GM21619 (cell line): ENCODE measurements at regions not wholly inside any gene's neighbourhood (a gene's known extent, or its start where the extent isn't known, plus 50 kb on each side); places are given as distances from the start of the nearest gene placed in this dataset.

Experiments used
- ATAC-seq: cut with Tn5 transposase; IDR thresholded peaks from one replicate; pipeline ENCODE4 v1.9.1; 2021; ENCODE audit not compliant: unreplicated experiment

GRCh38 chr16:85398050-85398451, 215.1 kb upstream of the GSE1 start:
- ATAC-seq: no peak

GRCh38 chr16:85398688-85399582, 214.2 kb upstream of the GSE1 start:
- ATAC-seq: no peak

- ATAC-seq: no peak
Observed at GRCh38 chr16:85399583-85400284, 213.4 kb upstream of the GSE1 start.

- no peak for ATAC-seq
Observed at GRCh38 chr16:85400305-85401205, 212.6 kb upstream of the GSE1 start.

- ATAC-seq: no peak
Observed at GRCh38 chr16:85401370-85401916, 211.7 kb upstream of the GSE1 start.

- ATAC-seq: no peak
Observed at GRCh38 chr16:85401917-85402766, 211.0 kb upstream of the GSE1 start.

GRCh38 chr16:85402910-85403692, 210.0 kb upstream of the GSE1 start:
- no peak for ATAC-seq

GRCh38 chr16:85403693-85404092, 209.4 kb upstream of the GSE1 start:
- ATAC-seq: no peak

- ATAC-seq: no peak
Observed at GRCh38 chr16:85412911-85413520, 200.1 kb upstream of the GSE1 start.

GRCh38 chr16:85413691-85414663, 199.1 kb upstream of the GSE1 start:
- ATAC-seq: no peak

GRCh38 chr16:85415196-85416090, 197.7 kb upstream of the GSE1 start:
- ATAC-seq: no peak

- ATAC-seq: no peak
Observed at GRCh38 chr16:85416228-85417109, 196.7 kb upstream of the GSE1 start.

GRCh38 chr16:85417156-85417860, 195.8 kb upstream of the GSE1 start:
- ATAC-seq: no peak

- ATAC-seq: no peak
Observed at GRCh38 chr16:85418978-85419491, 194.1 kb upstream of the GSE1 start.
